CD8-positive, alpha-beta memory T cell (primary cell): ENCODE measurements at regions not wholly inside any gene's neighbourhood (a gene's known extent, or its start where the extent isn't known, plus 50 kb on each side); places are given as distances from the start of the nearest gene placed in this dataset.

Experiments
- CTCF ChIA-PET: fragments of 350-600 bp; sonication (Branson Sonifier 250); formaldehyde crosslinking; loops from one replicate; lab custom pipeline; 2021; ENCODE audit warnings: antibody characterized with exemption; lab: Charles Lee
- POLR2A ChIA-PET: fragments of 350-600 bp; sonication (Branson Sonifier 250); formaldehyde crosslinking; loops from one replicate; lab custom pipeline; 2021; ENCODE audit warnings: antibody characterized with exemption; lab: Charles Lee
- DNase-seq, 5 donors: peaks; one replicate each; pipeline versions ENCODE4 v3.0.0 to v3.0.0-alpha.2; 2020 to 2022; ENCODE audit warnings: mixed read lengths in 1 of 5
- H3K27ac ChIP-seq: one replicate; pipeline ENCODE4 v1.7.0; 2013; ENCODE audit warnings: low read depth, mild to moderate bottlenecking, low read length, moderate library complexity
- H3K27me3 ChIP-seq: 2 replicates; pipeline ENCODE4 v1.7.0; 2013; ENCODE audit warnings: low read length, mild to moderate bottlenecking; ENCODE audit not compliant: insufficient read depth, poor library complexity, severe bottlenecking
- H3K36me3 ChIP-seq: 2 replicates; pipeline ENCODE4 v1.7.0; 2013; ENCODE audit warnings: mild to moderate bottlenecking, low read length, moderate library complexity; ENCODE audit not compliant: insufficient read depth
- H3K4me1 ChIP-seq: 2 replicates; pipeline ENCODE4 v1.7.0; 2013; ENCODE audit warnings: mild to moderate bottlenecking, low read length, moderate library complexity; ENCODE audit not compliant: insufficient read depth
- H3K4me3 ChIP-seq: 2 replicates; pipeline ENCODE4 v1.7.0; 2013; ENCODE audit warnings: mild to moderate bottlenecking, low read length
- H3K9me3 ChIP-seq: 2 replicates; pipeline ENCODE4 v1.7.0; 2013; ENCODE audit warnings: mild to moderate bottlenecking, low read length
- H3K27ac Mint-ChIP-seq, 8 donors: one replicate each; pipeline ENCODE4 v1.8.0; 2020 to 2021; ENCODE audit warnings: mixed read lengths in 8 of 8, mild to moderate bottlenecking in 6 of 8, inconsistent platforms in 3 of 8, moderate library complexity in 3 of 8
- H3K27me3 Mint-ChIP-seq, 2 donors: one replicate each; pipeline ENCODE4 v1.8.0; 2020 to 2021; ENCODE audit warnings: mixed read lengths in 2 of 2, mild to moderate bottlenecking in 1 of 2, moderate library complexity in 1 of 2
- H3K36me3 Mint-ChIP-seq, 3 donors: one replicate each; pipeline ENCODE4 v1.8.0; 2020 to 2021; ENCODE audit warnings: mixed read lengths in 3 of 3, inconsistent platforms in 1 of 3, mild to moderate bottlenecking in 1 of 3
- H3K4me1 Mint-ChIP-seq, 3 donors: one replicate each; pipeline ENCODE4 v1.8.0; 2020 to 2021; ENCODE audit warnings: mixed read lengths in 3 of 3, inconsistent platforms in 1 of 3, mild to moderate bottlenecking in 1 of 3
- H3K4me3 Mint-ChIP-seq, 7 donors: one replicate each; pipeline ENCODE4 v1.8.0; 2020 to 2021; ENCODE audit warnings: mixed read lengths in 7 of 7, mild to moderate bottlenecking in 6 of 7, moderate library complexity in 4 of 7, inconsistent platforms in 2 of 7
- H3K9me3 Mint-ChIP-seq, 5 donors: one replicate each; pipeline ENCODE4 v1.8.0; 2020 to 2022; ENCODE audit warnings: mixed read lengths in 5 of 5, mild to moderate bottlenecking in 3 of 5, moderate library complexity in 2 of 5, inconsistent platforms in 1 of 5

GRCh38 chr2:221064058-221064854 lies 507.8 kb downstream of the EPHA4 start:
- H3K27me3 Mint-ChIP-seq, result peaks cover 7 to 10% of the 10 kb centered on the region in 2 donors
- CTCF ChIA-PET, result no interaction called here

GRCh38 chr2:221064880-221065279 lies 507.2 kb downstream of the EPHA4 start:
- Mint-ChIP-seq H3K4me1 (no peaks in the 10 kb centered on the region), H3K36me3 (peaks cover 0 to 2% (median 0%) of the 10 kb centered on the region in 3 donors), H3K9me3 (peaks cover 0 to 5% (median 0%) of the 10 kb centered on the region in 5 donors), H3K27ac (no peak overlapping the region), H3K4me3 (no peak overlapping the region), H3K27me3 (peaks cover 3 to 8% of the 10 kb centered on the region in 2 donors)
- no peaks in the 10 kb centered on the region for H3K4me1 ChIP-seq
- CTCF ChIA-PET, result no interaction called here
- no peaks in the 10 kb centered on the region for H3K36me3 ChIP-seq
- no peaks in the 10 kb centered on the region for H3K27me3 ChIP-seq
- no peaks in the 10 kb centered on the region for H3K9me3 ChIP-seq
- DNase-seq, result no peak
- no peak overlapping the region for H3K4me3 ChIP-seq
- POLR2A ChIA-PET, result no interaction called here
- no peak overlapping the region for H3K27ac ChIP-seq

More at GRCh38 chr2:221064058-221064854, 507.8 kb downstream of the EPHA4 start:
- no peaks in the 10 kb centered on the region for H3K9me3 ChIP-seq
- Mint-ChIP-seq H3K4me3 (no peak overlapping the region), H3K9me3 (peaks cover 0 to 2% (median 0%) of the 10 kb centered on the region in 5 donors), H3K36me3 (peaks cover 0 to 2% (median 0%) of the 10 kb centered on the region in 3 donors), H3K27ac (peak overlapping the region in 1 of 8 donors; percentile 2), H3K4me1 (no peaks in the 10 kb centered on the region)
- H3K27ac ChIP-seq, result no peak overlapping the region
- no peaks in the 10 kb centered on the region for H3K27me3 ChIP-seq
- no peak overlapping the region for H3K4me3 ChIP-seq
- H3K4me1 ChIP-seq, result no peaks in the 10 kb centered on the region
- H3K36me3 ChIP-seq, result no peaks in the 10 kb centered on the region
- DNase-seq, result no peak
- POLR2A ChIA-PET, result no interaction called here

- no peak for DNase-seq
- ChIA-PET POLR2A (no interaction called here), CTCF (interaction anchor here (1.2 kb wide), 1 partner anchor 9 kb away, joined by 3 read pairs; no protein-coding TSS in a partner anchor)
- H3K4me3 ChIP-seq, result no peak overlapping the region
- H3K9me3 ChIP-seq, result no peaks in the 10 kb centered on the region
- H3K4me1 ChIP-seq, result no peaks in the 10 kb centered on the region
- no peaks in the 10 kb centered on the region for H3K36me3 ChIP-seq
- H3K27ac ChIP-seq, result no peak overlapping the region
- H3K27me3 Mint-ChIP-seq, result no peaks in the 10 kb centered on the region
- H3K4me1 Mint-ChIP-seq, result no peaks in the 10 kb centered on the region
- H3K9me3 Mint-ChIP-seq, result peaks cover 0 to 8% (median 3%) of the 10 kb centered on the region in 5 donors
- H3K36me3 Mint-ChIP-seq, result peaks cover 0 to 2% (median 0%) of the 10 kb centered on the region in 3 donors
- H3K4me3 Mint-ChIP-seq, result no peak overlapping the region
- no peaks in the 10 kb centered on the region for H3K27me3 ChIP-seq
- no peak overlapping the region for H3K27ac Mint-ChIP-seq
Observed at GRCh38 chr2:221068123-221068522, 504.0 kb downstream of the EPHA4 start.

GRCh38 chr2:221070106-221070505 lies 502.0 kb downstream of the EPHA4 start:
- Histone ChIP-seq H3K4me1 (no peaks in the 10 kb centered on the region), H3K27me3 (no peaks in the 10 kb centered on the region), H3K27ac (no peak overlapping the region), H3K9me3 (no peaks in the 10 kb centered on the region), H3K36me3 (no peaks in the 10 kb centered on the region), H3K4me3 (no peak overlapping the region)
- H3K27ac Mint-ChIP-seq, result no peak overlapping the region
- no peak for DNase-seq
- H3K4me1 Mint-ChIP-seq, result no peaks in the 10 kb centered on the region
- H3K36me3 Mint-ChIP-seq, result peaks cover 0 to 2% (median 0%) of the 10 kb centered on the region in 3 donors
- CTCF ChIA-PET, result no interaction called here
- H3K4me3 Mint-ChIP-seq, result no peak overlapping the region
- H3K9me3 Mint-ChIP-seq, result peaks cover 0 to 8% (median 3%) of the 10 kb centered on the region in 5 donors
- H3K27me3 Mint-ChIP-seq, result no peaks in the 10 kb centered on the region
- POLR2A ChIA-PET, result no interaction called here

GRCh38 chr2:221073326-221074049 lies 498.6 kb downstream of the EPHA4 start:
- no peak for DNase-seq
- Histone ChIP-seq H3K36me3 (no peaks in the 10 kb centered on the region), H3K27me3 (no peaks in the 10 kb centered on the region), H3K4me1 (no peaks in the 10 kb centered on the region), H3K4me3 (no peak overlapping the region), H3K27ac (no peak overlapping the region), H3K9me3 (no peaks in the 10 kb centered on the region)
- Mint-ChIP-seq H3K36me3 (no peaks in the 10 kb centered on the region), H3K9me3 (peaks cover 0 to 8% (median 3%) of the 10 kb centered on the region in 5 donors), H3K27ac (no peak overlapping the region), H3K4me1 (no peaks in the 10 kb centered on the region), H3K27me3 (no peaks in the 10 kb centered on the region), H3K4me3 (no peak overlapping the region)
- ChIA-PET CTCF (no interaction called here), POLR2A (no interaction called here)

GRCh38 chr2:221074238-221074637 lies 497.9 kb downstream of the EPHA4 start:
- Mint-ChIP-seq H3K27me3 (peaks cover 0 to 1% of the 10 kb centered on the region in 2 donors), H3K27ac (no peak overlapping the region), H3K4me3 (no peak overlapping the region), H3K36me3 (no peaks in the 10 kb centered on the region), H3K4me1 (no peaks in the 10 kb centered on the region), H3K9me3 (peaks cover 0 to 8% (median 3%) of the 10 kb centered on the region in 5 donors)
- DNase-seq, result no peak
- no peaks in the 10 kb centered on the region for H3K4me1 ChIP-seq
- no peaks in the 10 kb centered on the region for H3K27me3 ChIP-seq
- POLR2A ChIA-PET, result no interaction called here
- no peak overlapping the region for H3K4me3 ChIP-seq
- H3K27ac ChIP-seq, result no peak overlapping the region
- no peaks in the 10 kb centered on the region for H3K9me3 ChIP-seq
- CTCF ChIA-PET, result no interaction called here
- H3K36me3 ChIP-seq, result no peaks in the 10 kb centered on the region

- ChIA-PET POLR2A (no interaction called here), CTCF (no interaction called here)
- no peak overlapping the region for H3K27ac ChIP-seq
- no peak overlapping the region for H3K4me3 ChIP-seq
- no peak for DNase-seq
- no peaks in the 10 kb centered on the region for H3K27me3 ChIP-seq
- no peak overlapping the region for H3K4me3 Mint-ChIP-seq
- peaks cover 0 to 8% (median 0%) of the 10 kb centered on the region in 5 donors for H3K9me3 Mint-ChIP-seq
- no peak overlapping the region for H3K27ac Mint-ChIP-seq
- no peaks in the 10 kb centered on the region for H3K4me1 ChIP-seq
- H3K4me1 Mint-ChIP-seq, result no peaks in the 10 kb centered on the region
- peaks cover 0 to 3% of the 10 kb centered on the region in 2 donors for H3K27me3 Mint-ChIP-seq
- H3K9me3 ChIP-seq, result no peaks in the 10 kb centered on the region
- no peaks in the 10 kb centered on the region for H3K36me3 ChIP-seq
- no peaks in the 10 kb centered on the region for H3K36me3 Mint-ChIP-seq
Observed at GRCh38 chr2:221075203-221075602, 496.9 kb downstream of the EPHA4 start.

- H3K4me1 Mint-ChIP-seq, result no peaks in the 10 kb centered on the region
- H3K4me3 ChIP-seq, result no peak overlapping the region
- no peak overlapping the region for H3K27ac ChIP-seq
- no peak overlapping the region for H3K4me3 Mint-ChIP-seq
- CTCF ChIA-PET, result interaction anchor here (0.8 kb wide), 1 partner anchor 9 kb away, joined by 3 read pairs; no protein-coding TSS in a partner anchor
- DNase-seq, result no peak
- no peaks in the 10 kb centered on the region for H3K36me3 ChIP-seq
- H3K36me3 Mint-ChIP-seq, result no peaks in the 10 kb centered on the region
- H3K9me3 Mint-ChIP-seq, result no peaks in the 10 kb centered on the region
- no peaks in the 10 kb centered on the region for H3K27me3 ChIP-seq
- no peaks in the 10 kb centered on the region for H3K9me3 ChIP-seq
- H3K27ac Mint-ChIP-seq, result no peak overlapping the region
- no peaks in the 10 kb centered on the region for H3K4me1 ChIP-seq
- H3K27me3 Mint-ChIP-seq, result peaks cover 0 to 12% of the 10 kb centered on the region in 2 donors
- POLR2A ChIA-PET, result no interaction called here
Observed at GRCh38 chr2:221077251-221077650, 494.9 kb downstream of the EPHA4 start.
